ENCODE measurements at regions not wholly inside any gene's neighbourhood (a gene's known extent, or its start where the extent isn't known, plus 50 kb on each side); places are given as distances from the start of the nearest gene placed in this dataset.
A peak's percentile ranks its signal among the peaks of the same experiment; 100 is the strongest.

GRCh38 chr2:44825702-44826101, 115.8 kb upstream of the SIX3 start:
- DNase-seq, result peak; percentile 92

DNA sequence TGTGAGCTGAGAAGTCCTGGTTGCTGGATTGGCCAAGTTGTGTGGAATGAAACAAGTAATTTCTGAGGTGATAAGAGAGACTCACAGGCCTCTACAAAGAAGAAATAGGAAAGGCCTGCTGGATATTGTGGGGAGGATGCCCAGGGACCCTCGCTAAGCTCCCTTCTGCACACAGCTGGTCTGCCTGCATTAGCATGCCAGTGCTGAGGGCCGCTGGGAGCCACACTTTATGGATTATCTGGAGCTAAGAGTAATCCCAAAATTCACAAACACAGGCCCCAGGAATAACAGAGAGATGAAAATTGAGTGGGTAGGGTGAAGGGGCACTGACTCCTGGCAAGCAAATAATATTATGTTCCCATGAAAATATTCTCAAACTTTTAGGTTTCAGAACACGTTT, 114.9 kb upstream of the SIX3 start:
- no peak for DNase-seq

DNA sequence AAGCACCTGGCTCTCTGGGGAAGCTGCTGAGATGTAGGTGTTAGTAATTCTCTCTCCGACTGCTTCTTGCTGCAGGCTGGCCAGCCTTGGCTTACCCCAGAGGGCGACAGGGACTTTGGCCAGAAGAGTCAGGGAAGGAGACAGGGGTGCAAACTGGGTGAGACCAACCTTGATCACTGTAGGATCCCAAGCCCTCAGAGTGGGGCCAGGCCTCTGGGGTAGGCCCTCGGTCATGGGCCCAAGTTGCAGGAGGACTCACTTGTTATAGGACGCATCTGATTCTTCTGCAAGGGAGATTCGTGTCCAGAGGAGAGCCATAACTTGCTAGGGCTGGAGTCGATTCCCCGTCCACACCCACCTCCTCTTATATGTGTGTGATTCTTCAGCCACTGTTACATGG, 111.7 kb upstream of the SIX3 start:
- DNase-seq, result no peak

GRCh38 chr2:44833171-44834069, 108.1 kb upstream of the SIX3 start:
- DNase-seq, result no peak

DNA sequence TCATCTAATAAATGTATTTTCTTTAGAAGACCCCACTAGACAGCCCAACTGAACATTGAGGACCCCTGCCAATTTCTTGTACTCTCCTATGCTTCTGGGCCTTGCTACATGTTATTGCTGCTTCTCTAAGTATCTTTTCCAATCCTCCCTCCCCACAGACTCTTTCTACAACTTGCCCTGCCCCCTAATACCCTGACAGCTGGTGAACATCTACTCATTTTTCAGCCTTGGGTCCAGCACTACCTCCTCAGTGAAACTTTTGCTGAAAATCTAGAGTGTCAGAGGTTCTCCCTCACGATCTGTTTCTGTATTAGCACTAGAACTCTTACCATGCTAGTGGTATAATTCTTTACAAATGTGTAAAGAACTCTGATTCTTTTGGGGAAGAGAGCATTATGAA, 106.8 kb upstream of the SIX3 start:
- no peak for DNase-seq

DNA sequence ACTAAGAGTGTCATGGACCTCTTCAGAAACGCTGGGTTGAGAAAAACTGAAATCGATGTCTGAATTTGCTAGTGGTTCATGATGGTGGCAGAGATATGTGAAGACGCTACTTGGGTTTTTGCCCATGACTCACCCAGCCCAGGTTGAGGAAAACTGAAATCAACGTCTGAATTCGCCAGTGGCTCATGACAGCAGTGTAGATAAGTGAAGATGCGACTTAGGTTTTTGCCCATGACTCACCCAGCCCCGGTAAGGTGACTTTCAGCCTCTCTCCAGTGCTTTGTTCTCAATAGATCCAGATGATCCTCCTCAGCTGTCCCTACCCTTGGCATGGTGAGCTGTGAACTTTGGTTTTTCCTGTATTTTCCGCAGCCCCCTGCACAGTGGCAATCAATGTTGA, 105.3 kb upstream of the SIX3 start:
- DNase-seq, result no peak

- no peak for DNase-seq
Measured at GRCh38 chr2:44836916-44837315, 104.6 kb upstream of the SIX3 start.

GRCh38 chr2:44838116-44838790, 103.2 kb upstream of the SIX3 start:
- no peak for DNase-seq

GRCh38 chr2:44839370-44839769, 102.1 kb upstream of the SIX3 start:
- no peak for DNase-seq

DNA sequence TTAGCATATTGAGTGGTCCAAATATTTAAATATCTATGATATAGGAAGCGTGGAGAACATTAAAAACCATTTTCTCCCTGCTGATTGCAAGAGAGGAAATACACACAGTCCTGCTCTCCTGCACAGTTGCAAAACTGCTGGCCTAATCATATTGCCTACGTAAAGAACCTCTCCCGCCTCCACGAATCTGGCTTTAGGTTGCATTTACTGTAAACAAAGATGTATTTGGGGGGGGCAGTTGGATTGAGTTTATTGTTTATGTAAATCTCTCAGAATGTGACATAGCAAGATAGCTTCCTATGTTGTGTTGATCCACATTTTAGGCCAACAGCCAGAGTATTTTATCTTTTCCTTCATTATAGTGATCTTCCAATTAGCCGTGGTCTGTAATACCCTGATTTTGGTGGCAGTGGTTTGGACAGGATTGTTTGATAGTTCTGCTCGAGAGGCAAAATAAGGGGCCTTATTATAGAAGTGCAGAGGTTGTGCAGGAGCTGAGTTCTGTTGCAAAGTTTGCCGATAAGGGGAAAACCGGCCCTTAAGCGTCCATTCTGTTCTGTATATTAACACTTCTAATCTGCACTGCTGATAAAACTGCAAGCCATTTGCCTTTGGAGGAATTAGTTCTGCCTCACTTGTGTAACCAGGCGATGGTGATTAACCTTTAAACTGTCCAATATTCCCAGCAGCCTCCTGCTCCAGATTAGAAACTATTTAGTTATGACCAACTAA, 101.6 kb upstream of the SIX3 start:
- DNase-seq, result no peak

DNA sequence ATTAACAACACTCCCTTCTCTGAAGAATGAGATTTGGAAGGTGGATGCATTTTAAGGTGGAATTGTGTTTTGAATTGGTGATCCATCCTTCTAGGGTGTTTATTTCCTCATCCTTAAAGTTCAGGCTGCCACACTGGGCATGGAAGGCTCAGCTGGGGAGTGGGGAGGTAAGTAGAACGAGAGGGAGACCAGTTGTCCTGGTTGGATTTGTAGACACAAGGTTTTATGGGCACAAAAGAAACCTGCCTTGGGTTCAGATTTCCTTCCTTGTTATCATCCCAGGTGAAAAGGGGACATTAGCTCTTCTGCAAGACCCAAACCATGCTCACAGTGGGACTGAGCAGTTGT, 101.0 kb upstream of the SIX3 start:
- DNase-seq, result no peak

DNA sequence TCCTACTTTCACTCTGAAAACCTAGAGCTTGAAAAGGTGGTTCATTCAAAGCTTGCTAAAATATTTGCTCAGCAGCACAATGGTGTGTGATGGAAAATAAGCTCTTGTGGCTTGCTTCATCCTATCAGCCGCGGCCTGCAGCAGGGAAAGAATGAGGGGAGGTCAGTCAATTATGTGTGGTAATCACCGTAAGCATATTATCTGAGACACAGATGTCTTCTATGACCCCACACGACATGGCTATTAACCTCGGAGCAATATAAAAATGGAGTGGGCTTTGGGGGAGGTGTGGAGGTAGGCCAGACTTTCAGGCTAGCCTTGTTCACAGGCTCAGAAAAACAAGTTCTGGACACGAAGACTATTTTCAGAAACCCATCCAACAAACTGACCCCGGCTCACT, 98.4 kb upstream of the SIX3 start:
- no peak for DNase-seq

DNA sequence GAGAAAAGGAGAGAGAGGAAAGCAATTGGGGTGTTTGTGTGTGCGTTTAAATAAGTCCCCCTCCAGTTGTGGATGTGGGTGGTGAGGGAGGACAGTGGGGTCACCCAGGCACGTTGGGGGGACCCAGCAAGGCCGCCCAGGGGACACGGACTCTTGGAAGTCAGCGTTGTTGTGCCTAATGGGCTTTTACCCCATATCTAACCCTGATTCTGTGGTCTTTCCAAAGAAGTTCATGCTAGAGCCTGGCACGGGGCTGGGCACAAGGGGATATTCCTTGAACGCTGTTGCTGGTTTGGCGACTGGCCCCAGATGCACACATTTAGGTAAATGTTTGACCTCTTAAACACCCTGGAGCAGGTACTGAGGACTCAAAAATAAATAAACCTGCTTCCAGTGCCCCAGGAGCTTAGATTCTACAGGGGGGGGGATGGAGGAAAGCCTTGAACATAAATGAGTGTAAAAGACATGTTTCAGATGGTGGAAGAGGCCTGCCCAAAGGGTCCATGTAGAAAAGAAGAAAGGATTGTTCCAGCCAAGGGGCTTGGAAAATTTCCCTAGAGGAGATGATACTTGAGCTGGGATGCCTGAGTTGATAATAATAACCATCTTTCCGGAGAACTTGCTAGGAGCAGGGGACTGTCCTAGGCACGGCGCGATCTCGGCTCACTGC, 97.7 kb upstream of the SIX3 start:
- no peak for DNase-seq

DNA sequence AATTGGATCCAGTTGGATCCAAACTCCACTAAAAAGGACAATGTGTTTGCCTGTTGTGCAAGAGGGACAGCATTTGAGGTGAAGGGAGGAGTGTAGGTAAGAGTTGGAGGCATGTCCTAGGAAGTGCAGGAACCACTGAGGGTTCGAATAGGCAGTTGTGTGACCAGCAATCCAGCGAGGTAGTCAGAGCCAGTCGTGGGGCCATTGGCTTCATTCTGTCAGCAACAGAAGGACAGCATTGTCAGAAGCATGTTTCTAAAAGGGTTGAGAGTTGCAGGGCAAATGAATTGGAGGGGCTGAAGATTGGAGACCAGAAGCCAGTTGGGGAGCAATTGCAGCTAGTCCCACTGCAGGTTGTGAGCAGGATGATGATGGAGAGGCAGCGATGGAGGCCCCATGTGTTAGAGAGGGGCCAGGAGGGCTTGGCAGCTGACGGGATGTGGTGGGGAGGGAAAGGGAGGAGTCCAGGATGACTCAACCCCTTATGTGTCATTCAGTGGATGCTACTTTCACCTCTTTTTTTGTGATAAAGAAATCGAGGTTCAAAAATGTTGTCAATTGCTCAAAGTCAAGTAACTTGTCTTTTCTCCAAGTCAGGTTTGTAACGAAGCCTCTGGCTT, 96.7 kb upstream of the SIX3 start:
- no peak for DNase-seq

DNA sequence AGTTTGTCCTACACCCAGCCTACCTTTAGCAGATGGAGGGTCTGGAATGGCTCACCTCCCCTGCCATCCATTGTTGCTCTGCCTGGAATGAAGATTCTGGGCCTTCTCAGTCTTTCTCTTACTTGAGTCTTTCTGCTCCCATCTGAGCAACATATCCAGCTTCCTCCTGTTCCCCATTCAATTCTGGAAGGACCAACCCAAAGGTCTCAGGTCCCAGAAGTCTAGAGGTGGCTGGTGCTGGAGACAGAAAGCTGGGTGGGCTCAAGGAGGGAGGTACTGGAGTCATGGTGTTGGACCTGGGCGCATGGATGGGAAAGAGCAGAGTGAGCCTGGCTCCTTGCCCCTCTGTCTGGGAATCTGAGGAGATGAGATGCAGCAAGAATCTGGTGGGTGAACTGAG, 93.5 kb upstream of the SIX3 start:
- DNase-seq, result no peak

DNA sequence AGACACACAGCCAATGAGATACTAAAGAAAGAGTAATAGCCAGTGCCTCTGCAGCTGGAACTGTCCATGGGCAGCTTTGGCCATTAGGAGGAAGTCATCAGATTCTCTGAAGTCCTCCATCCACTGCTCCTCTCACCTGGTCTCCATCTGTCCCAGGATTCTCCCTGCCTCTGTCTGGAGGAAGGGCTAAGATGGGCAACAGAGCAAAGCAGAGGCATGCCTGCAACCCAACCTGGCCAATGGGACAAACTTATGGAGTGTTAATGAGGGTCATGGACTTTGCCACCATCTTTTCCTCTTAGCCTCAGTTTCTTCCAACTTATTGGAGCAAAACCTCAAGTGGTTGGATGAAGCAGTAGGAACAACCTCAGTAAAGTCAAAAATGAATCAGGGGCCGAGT, 91.5 kb upstream of the SIX3 start:
- no peak for DNase-seq

- no peak for DNase-seq
Measured at GRCh38 chr2:44851518-44851917, 90.0 kb upstream of the SIX3 start.

DNA sequence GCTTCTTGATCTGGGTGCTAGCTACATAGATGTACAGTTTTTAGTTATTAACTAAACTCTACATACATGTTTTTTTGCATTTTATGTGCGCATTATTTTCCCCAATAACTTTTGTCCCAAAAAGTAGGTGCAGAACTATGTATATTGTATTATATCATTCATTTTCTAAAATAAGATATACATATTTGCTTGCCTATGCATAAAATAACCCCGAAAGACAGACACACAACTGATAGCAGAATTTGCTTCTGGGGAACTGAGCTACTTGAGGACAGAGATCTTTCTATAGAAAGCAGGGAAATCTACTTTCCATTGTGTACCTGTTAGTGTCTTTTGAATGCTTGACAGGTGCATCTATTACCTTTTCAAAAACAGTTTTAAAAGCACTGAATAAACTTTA, 88.9 kb upstream of the SIX3 start:
- no peak for DNase-seq

DNA sequence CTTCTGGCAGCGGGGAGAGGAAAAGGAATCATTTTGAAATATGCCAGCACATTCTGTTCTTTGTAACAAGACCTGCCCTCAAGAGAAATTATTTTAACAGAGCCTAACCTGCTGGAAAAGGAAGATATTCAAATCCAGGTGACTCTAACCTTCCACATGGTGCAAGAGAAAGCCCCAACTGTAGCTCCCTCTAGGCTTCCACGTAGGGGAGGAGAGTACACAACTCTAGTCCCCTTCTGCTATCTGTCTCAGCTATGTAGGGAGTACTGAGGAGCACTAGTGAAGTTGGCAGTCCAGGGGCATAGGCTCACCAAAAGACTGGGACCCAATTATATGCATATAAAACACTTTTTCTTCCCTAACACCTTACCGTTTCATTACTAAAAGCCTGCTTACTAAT, 82.2 kb upstream of the SIX3 start:
- no peak for DNase-seq

- DNase-seq, result no peak
Measured at GRCh38 chr2:44866152-44866551, 75.3 kb upstream of the SIX3 start.

- no peak for DNase-seq
Measured at GRCh38 chr2:44869761-44870160, 71.7 kb upstream of the SIX3 start.

DNA sequence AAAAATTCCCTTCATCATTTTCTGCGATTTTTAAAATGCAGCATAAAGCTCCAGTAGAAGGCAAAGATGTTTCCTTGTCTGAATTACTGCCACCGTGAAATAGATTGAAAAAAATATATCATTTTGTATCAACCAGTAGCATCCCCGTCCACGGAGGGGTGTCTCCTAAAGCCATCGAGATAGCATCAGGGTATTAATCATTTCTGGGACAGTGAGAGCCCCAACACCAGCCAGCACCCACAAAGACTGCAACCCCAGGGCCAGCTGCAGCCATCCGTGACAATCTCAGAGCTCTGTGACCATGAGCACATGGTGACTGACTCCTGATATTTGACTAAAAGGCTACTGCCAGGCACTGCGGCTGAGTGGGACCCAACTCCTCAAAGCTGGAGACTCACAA, 64.1 kb upstream of the SIX3 start:
- DNase-seq, result no peak
